ENCODE measurements at regions not wholly inside any gene's neighbourhood (a gene's known extent, or its start where the extent isn't known, plus 50 kb on each side); places are given as distances from the start of the nearest gene placed in this dataset.

DNA sequence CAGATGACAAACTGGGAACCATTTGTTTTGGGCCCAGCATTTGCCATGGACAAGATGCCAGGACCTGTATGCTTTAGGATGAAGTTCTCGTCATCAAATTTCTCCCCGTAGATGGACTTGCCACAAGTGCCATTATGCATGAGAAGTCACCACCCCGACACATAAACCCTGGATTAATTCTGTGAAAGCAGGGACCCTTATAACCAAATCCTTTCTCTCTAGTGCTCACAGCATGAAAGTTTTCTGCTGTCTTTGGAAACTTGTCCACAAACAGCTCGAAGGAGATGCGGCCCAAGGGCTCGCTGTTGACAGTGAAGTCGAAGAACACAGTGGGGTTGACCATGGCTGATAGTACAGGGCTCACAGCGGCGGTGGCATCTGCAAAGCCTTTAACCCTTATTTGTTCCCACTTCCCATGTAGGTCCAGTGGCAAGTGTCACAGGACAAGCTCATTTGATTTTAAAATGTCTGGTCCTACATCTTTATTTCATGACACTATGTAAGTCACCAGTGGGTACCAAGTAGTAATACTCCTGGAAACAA, 75.2 kb upstream of the MIR17HG start:
- Histone ChIP-seq H3K79me2 (ENCODE audit: insufficient read depth, low read length) (no peaks in the 10 kb centered on the region), H3K4me3 (ENCODE audit: insufficient read depth, low read length, poor library complexity, severe bottlenecking) (no peak overlapping the region), H3F3A (ENCODE audit: insufficient read depth) (no peaks in the 10 kb centered on the region), H3K9me3 (ENCODE audit: insufficient read depth, low read length) (no peaks in the 10 kb centered on the region), H3K27ac (ENCODE audit: low read depth, low read length) (no peak overlapping the region), H3K4me2 (ENCODE audit: low read depth, low read length, poor library complexity, severe bottlenecking) (no peak overlapping the region), H3K36me3 (ENCODE audit: low read length) (no peaks in the 10 kb centered on the region), H3K9me2 (replicated peaks; ENCODE audit: insufficient read depth, low read length) (0 out of 2 replicates have a peak, but pooled peaks cover 3% of the 10 kb centered on the region), H3K27me3 (ENCODE audit: low read length) (no peaks in the 10 kb centered on the region), H3K9ac (ENCODE audit: low read length) (no peak overlapping the region), H4K20me1 (ENCODE audit: low read depth, low read length) (no peaks in the 10 kb centered on the region), H2AFZ (ENCODE audit: low read depth, low read length, severe bottlenecking) (no peak overlapping the region)
- TF ChIP-seq, protein P1, sequence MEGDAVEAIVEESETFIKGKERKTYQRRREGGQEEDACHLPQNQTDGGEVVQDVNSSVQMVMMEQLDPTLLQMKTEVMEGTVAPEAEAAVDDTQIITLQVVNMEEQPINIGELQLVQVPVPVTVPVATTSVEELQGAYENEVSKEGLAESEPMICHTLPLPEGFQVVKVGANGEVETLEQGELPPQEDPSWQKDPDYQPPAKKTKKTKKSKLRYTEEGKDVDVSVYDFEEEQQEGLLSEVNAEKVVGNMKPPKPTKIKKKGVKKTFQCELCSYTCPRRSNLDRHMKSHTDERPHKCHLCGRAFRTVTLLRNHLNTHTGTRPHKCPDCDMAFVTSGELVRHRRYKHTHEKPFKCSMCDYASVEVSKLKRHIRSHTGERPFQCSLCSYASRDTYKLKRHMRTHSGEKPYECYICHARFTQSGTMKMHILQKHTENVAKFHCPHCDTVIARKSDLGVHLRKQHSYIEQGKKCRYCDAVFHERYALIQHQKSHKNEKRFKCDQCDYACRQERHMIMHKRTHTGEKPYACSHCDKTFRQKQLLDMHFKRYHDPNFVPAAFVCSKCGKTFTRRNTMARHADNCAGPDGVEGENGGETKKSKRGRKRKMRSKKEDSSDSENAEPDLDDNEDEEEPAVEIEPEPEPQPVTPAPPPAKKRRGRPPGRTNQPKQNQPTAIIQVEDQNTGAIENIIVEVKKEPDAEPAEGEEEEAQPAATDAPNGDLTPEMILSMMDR (IDR thresholded peaks at IDR 0.05; ENCODE audit: insufficient read depth, low read length, poor library complexity, severe bottlenecking) = no peak
- no peak for TF ChIP-seq EZH2phosphoT487 (conservative IDR thresholded peaks at IDR 0.05; ENCODE audit: low read length)

DNA sequence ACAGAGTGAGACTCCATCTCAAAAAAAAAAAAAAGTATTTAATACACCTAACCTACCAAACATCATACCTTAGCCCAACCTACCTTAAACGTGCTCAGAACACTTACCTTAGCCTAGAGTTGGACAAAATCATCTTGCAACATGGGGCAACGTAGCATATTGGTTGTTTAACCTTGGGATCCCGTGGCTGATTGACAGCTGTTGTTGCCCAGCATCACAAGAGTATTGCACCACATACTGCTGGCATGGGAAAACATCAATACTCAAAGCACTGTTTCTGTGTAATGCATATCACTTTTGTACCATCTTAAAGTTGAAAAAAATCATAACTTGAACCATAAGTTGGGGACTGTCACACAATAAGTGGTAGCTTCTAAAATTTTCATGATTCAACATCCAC, 73.8 kb upstream of the MIR17HG start:
- H3K9ac ChIP-seq (ENCODE audit: low read length) = no peak overlapping the region
- no peaks in the 10 kb centered on the region for H3F3A ChIP-seq (ENCODE audit: insufficient read depth)
- no peak overlapping the region for H2AFZ ChIP-seq (ENCODE audit: low read depth, low read length, severe bottlenecking)
- no peaks in the 10 kb centered on the region for H4K20me1 ChIP-seq (ENCODE audit: low read depth, low read length)
- H3K79me2 ChIP-seq (ENCODE audit: insufficient read depth, low read length) = no peaks in the 10 kb centered on the region
- H3K36me3 ChIP-seq (ENCODE audit: low read length) = no peaks in the 10 kb centered on the region
- 0 out of 2 replicates have a peak, but pooled peaks cover 3% of the 10 kb centered on the region for H3K9me2 ChIP-seq (replicated peaks; ENCODE audit: insufficient read depth, low read length)
- H3K27me3 ChIP-seq (ENCODE audit: low read length) = no peaks in the 10 kb centered on the region
- no peak for TF ChIP-seq EZH2phosphoT487 (conservative IDR thresholded peaks at IDR 0.05; ENCODE audit: low read length)
- TF ChIP-seq, protein P1 (IDR thresholded peaks at IDR 0.05; ENCODE audit: insufficient read depth, low read length, poor library complexity, severe bottlenecking) = no peak
- H3K4me3 ChIP-seq (ENCODE audit: insufficient read depth, low read length, poor library complexity, severe bottlenecking) = no peak overlapping the region
- no peak overlapping the region for H3K27ac ChIP-seq (ENCODE audit: low read depth, low read length)
- no peak overlapping the region for H3K4me2 ChIP-seq (ENCODE audit: low read depth, low read length, poor library complexity, severe bottlenecking)
- no peaks in the 10 kb centered on the region for H3K9me3 ChIP-seq (ENCODE audit: insufficient read depth, low read length)

DNA sequence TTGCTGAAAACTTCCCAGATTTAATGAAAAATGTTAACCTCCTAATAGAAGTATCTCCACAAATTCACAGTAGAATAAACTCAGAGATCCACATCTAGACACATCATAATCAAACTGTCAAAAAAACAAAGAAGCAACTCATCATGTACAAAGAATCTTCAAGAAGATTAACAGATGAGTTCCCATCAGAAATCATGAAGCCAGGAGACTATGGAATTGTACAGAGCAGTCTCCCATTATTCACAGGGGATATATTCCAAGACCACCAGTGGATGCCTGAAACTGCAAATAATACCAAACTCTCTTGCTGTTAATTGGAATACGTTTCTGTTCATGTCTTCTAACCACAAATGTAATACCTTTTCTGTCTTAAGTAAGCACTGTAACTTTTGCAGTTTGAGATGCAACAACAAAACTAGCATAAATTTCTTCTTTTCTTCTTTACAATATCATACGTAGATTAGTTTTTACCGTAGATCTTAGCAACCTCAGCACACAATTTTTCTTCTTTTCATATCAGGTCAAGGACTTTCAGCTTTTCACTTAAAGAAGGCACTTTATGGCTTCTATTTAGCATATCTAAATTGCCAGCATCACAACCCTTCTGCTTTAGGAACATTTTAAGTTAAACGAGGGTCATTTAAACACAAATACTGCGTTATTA, 70.3 kb upstream of the MIR17HG start:
- Histone ChIP-seq H3K27ac (ENCODE audit: low read depth, low read length) (no peak overlapping the region), H3K36me3 (ENCODE audit: low read length) (no peaks in the 10 kb centered on the region), H2AFZ (ENCODE audit: low read depth, low read length, severe bottlenecking) (no peak overlapping the region), H3K79me2 (ENCODE audit: insufficient read depth, low read length) (no peaks in the 10 kb centered on the region), H3K9ac (ENCODE audit: low read length) (no peak overlapping the region), H3K4me2 (ENCODE audit: low read depth, low read length, poor library complexity, severe bottlenecking) (no peak overlapping the region), H3K9me3 (ENCODE audit: insufficient read depth, low read length) (no peaks in the 10 kb centered on the region), H3K4me3 (ENCODE audit: insufficient read depth, low read length, poor library complexity, severe bottlenecking) (no peak overlapping the region), H4K20me1 (ENCODE audit: low read depth, low read length) (no peaks in the 10 kb centered on the region), H3K9me2 (replicated peaks; ENCODE audit: insufficient read depth, low read length) (no peaks in the 10 kb centered on the region), H3F3A (ENCODE audit: insufficient read depth) (no peaks in the 10 kb centered on the region), H3K27me3 (ENCODE audit: low read length) (no peaks in the 10 kb centered on the region)
- TF ChIP-seq, protein P1 (IDR thresholded peaks at IDR 0.05; ENCODE audit: insufficient read depth, low read length, poor library complexity, severe bottlenecking) = no peak
- TF ChIP-seq EZH2phosphoT487 (conservative IDR thresholded peaks at IDR 0.05; ENCODE audit: low read length) = no peak
